ENCODE measurements at regions not wholly inside any gene's neighbourhood (a gene's known extent, or its start where the extent isn't known, plus 50 kb on each side); places are given as distances from the start of the nearest gene placed in this dataset.
"Not testable (repeated sequence)": the region's sequence is repeated elsewhere in the genome, so short reads cannot be mapped to it uniquely, and the experiment has no call there.

DNA sequence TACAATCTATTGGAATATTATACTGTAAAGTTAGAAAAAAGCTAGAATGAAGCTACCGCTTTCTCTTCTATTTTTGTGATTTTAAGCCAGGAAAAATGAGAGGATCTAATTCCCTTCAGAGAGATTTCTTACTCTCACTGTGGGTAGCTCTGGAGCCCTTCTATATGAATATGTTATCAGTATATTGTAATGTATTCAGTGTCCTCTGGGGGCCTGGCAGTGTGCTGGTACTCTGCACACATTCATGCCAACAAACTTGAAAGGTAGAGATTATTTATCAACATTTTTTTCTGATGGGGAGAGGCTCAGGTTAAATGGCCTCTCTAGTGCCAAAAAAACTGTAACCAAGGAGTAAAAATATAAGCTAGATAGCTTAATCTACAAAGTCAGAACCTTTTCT, 292.8 kb downstream of the TTC6 start:
- no peaks in the 10 kb centered on the region for H3K27me3 ChIP-seq (ENCODE audit: control insufficient read depth, insufficient read depth, low read length, poor library complexity, severe bottlenecking)
- WGBS, 2 experiments, result 100% methylated on average over 1 of the region's 1 CpG
- H3K4me1 ChIP-seq (ENCODE audit: control insufficient read depth, insufficient read depth, low read length), result no peaks in the 10 kb centered on the region
- no peak overlapping the region for H3K4me3 ChIP-seq (ENCODE audit: insufficient read depth, low read depth, low read length)
- H3K9me3 ChIP-seq (ENCODE audit: control insufficient read depth, low read length), result no peaks in the 10 kb centered on the region
- H3K36me3 ChIP-seq (ENCODE audit: control insufficient read depth, insufficient read depth, low read length), result no peaks in the 10 kb centered on the region
- no peak overlapping the region for H3K27ac ChIP-seq (ENCODE audit: insufficient read depth, low read depth, low read length, poor library complexity, severe bottlenecking)

DNA sequence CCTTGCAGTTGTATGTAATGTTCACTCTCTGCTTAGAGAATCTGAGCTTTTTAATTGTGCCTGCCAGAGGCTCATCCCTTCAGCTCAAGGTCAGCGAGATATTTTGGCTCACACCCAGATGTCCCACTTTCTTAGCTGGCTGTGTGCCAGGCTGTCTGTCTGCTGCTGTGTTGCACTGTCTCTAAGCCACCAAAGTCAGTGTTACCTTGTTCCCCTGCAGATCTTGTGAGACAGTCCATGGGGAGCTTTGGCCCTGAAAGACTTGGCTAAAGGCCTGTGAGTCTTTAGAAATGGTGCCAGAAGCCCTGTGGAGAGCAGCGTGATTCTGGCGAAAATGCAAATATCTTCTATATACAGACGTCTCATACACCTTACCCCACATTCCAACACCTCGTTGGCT, 293.7 kb downstream of the TTC6 start:
- WGBS, 2 experiments, result 44 to 69% methylated on average over 5 of the region's 5 CpGs
- Histone ChIP-seq H3K27ac (ENCODE audit: insufficient read depth, low read depth, low read length, poor library complexity, severe bottlenecking) (no peak overlapping the region), H3K36me3 (ENCODE audit: control insufficient read depth, insufficient read depth, low read length) (no peaks in the 10 kb centered on the region), H3K9me3 (ENCODE audit: control insufficient read depth, low read length) (no peaks in the 10 kb centered on the region), H3K4me1 (ENCODE audit: control insufficient read depth, insufficient read depth, low read length) (no peaks in the 10 kb centered on the region), H3K4me3 (ENCODE audit: insufficient read depth, low read depth, low read length) (no peak overlapping the region), H3K27me3 (ENCODE audit: control insufficient read depth, insufficient read depth, low read length, poor library complexity, severe bottlenecking) (no peaks in the 10 kb centered on the region)

DNA sequence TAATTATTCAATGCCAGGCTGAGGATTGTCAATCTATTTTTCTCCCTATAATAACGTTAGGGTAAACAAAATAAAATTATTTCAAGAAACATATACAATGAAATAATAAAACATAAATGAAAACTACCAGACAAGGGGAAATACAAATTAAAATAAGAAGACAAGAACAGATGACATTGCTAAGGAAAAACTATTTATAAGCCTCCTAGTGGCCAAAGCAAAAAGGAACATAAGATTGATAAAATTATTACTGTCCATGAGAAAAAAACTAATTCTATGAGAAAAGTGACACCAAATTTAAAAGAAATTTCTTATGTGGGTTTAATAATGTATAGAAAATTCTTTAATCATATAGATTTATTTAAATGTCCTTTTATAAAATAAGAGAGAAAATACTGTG, 294.7 kb downstream of the TTC6 start:
- no peaks in the 10 kb centered on the region for H3K9me3 ChIP-seq (ENCODE audit: control insufficient read depth, low read length)
- no peak overlapping the region for H3K27ac ChIP-seq (ENCODE audit: insufficient read depth, low read depth, low read length, poor library complexity, severe bottlenecking)
- H3K4me3 ChIP-seq (ENCODE audit: insufficient read depth, low read depth, low read length), result no peak overlapping the region
- no peaks in the 10 kb centered on the region for H3K4me1 ChIP-seq (ENCODE audit: control insufficient read depth, insufficient read depth, low read length)
- H3K36me3 ChIP-seq (ENCODE audit: control insufficient read depth, insufficient read depth, low read length), result no peaks in the 10 kb centered on the region
- no peaks in the 10 kb centered on the region for H3K27me3 ChIP-seq (ENCODE audit: control insufficient read depth, insufficient read depth, low read length, poor library complexity, severe bottlenecking)
- no CpG with 5 or more reads among the region's 1 CpG for WGBS, 2 experiments

DNA sequence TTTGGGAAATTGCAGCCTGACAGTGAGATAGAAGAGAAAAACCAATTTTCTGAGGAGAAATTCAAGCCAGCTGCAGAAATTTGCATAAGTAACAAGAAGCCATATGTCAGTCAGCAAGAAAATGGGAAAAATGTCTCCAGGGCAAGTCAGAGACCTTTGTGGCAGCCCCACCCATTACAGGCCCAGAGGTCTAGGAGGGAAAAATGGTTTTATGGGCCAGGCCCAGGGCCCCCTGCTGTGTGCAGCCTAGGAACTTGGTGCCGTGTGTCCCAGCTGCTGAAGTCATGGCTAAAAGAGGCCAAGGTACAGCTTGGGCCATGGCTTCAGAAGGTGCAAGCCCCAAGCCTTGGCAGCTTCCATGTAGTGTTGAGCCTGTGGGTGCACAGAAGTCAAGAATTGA, 296.1 kb downstream of the TTC6 start:
- 92 to 98% methylated on average over 1 of the region's 1 CpG for WGBS, 2 experiments
- H3K4me1 ChIP-seq (ENCODE audit: control insufficient read depth, insufficient read depth, low read length); H3K4me3 ChIP-seq (ENCODE audit: insufficient read depth, low read depth, low read length); H3K9me3 ChIP-seq (ENCODE audit: control insufficient read depth, low read length); H3K27me3 ChIP-seq (ENCODE audit: control insufficient read depth, insufficient read depth, low read length, poor library complexity, severe bottlenecking); H3K27ac ChIP-seq (ENCODE audit: insufficient read depth, low read depth, low read length, poor library complexity, severe bottlenecking); H3K36me3 ChIP-seq (ENCODE audit: control insufficient read depth, insufficient read depth, low read length): not testable (repeated sequence)

DNA sequence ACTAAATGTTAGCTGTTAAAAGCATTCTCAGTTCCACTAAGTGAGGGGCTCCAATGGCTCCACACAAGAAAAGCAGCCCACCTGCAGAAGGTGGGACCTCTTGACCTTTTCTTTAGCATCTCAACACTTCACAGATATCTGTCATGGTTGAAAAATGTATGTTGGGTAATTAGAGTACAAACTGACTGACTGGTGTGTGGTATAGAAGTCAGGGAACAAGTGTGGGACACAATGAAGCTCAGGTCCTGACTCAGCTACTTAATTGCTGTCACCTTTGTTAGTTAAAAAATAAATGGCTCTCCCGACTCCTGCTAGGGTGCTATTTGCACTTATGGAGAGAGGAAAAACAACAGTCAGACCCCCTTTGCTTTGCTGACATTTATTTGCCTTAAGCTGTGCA, 299.0 kb downstream of the TTC6 start:
- H3K27me3 ChIP-seq (ENCODE audit: control insufficient read depth, insufficient read depth, low read length, poor library complexity, severe bottlenecking), result no peaks in the 10 kb centered on the region
- no peaks in the 10 kb centered on the region for H3K36me3 ChIP-seq (ENCODE audit: control insufficient read depth, insufficient read depth, low read length)
- no peak overlapping the region for H3K27ac ChIP-seq (ENCODE audit: insufficient read depth, low read depth, low read length, poor library complexity, severe bottlenecking)
- H3K9me3 ChIP-seq (ENCODE audit: control insufficient read depth, low read length), result no peaks in the 10 kb centered on the region
- H3K4me3 ChIP-seq (ENCODE audit: insufficient read depth, low read depth, low read length), result no peak overlapping the region
- WGBS, 2 experiments, result 65 to 73% methylated on average over 1 of the region's 1 CpG
- no peaks in the 10 kb centered on the region for H3K4me1 ChIP-seq (ENCODE audit: control insufficient read depth, insufficient read depth, low read length)

DNA sequence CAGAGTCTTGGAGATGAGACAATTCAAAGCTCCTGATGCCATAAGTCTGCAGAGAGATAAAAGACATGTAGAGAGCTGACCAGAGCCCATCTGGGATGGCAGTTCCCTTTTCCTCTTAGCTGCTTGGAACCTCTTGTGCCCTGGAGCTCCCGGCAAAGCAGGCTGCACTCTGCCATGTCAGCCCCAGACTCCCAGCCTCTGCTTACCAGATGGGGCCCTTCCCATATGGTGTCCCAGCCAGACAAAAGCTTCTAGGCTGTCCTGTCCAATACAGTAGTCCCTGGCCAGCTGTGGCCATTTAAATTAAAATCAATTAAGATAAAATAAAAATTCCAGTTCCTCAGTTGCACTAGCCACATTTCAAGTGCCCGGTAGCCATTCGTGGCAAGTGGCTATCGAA, 303.9 kb downstream of the TTC6 start:
- Histone ChIP-seq H3K4me1 (ENCODE audit: control insufficient read depth, insufficient read depth, low read length) (no peaks in the 10 kb centered on the region), H3K27ac (ENCODE audit: insufficient read depth, low read depth, low read length, poor library complexity, severe bottlenecking) (no peak overlapping the region), H3K36me3 (ENCODE audit: control insufficient read depth, insufficient read depth, low read length) (no peaks in the 10 kb centered on the region), H3K9me3 (ENCODE audit: control insufficient read depth, low read length) (no peaks in the 10 kb centered on the region), H3K27me3 (ENCODE audit: control insufficient read depth, insufficient read depth, low read length, poor library complexity, severe bottlenecking) (no peaks in the 10 kb centered on the region), H3K4me3 (ENCODE audit: insufficient read depth, low read depth, low read length) (no peak overlapping the region)
- 92 to 95% methylated on average over 4 of the region's 4 CpGs for WGBS, 2 experiments

DNA sequence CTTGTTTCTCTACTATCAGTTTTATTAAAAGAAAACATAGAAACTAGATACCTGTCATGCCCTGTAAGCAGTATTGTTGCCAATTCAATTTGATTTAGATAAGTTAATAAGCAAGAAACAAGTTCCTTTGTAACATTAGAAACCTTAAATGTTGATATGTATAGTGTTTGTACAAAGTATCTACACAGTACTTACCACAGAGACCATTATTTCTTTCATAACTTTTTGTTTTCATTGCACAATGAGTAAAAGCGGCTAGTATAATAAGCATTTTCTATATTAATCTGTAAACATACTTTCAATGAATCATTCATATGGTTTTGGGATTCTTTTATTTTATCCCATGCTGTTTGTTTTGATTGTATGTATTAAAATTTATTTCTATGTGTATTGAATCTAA, 305.1 kb downstream of the TTC6 start:
- no peak overlapping the region for H3K27ac ChIP-seq (ENCODE audit: insufficient read depth, low read depth, low read length, poor library complexity, severe bottlenecking)
- WGBS, 2 experiments, result no CpG with 5 or more reads among the region's 1 CpG
- H3K36me3 ChIP-seq (ENCODE audit: control insufficient read depth, insufficient read depth, low read length), result no peaks in the 10 kb centered on the region

DNA sequence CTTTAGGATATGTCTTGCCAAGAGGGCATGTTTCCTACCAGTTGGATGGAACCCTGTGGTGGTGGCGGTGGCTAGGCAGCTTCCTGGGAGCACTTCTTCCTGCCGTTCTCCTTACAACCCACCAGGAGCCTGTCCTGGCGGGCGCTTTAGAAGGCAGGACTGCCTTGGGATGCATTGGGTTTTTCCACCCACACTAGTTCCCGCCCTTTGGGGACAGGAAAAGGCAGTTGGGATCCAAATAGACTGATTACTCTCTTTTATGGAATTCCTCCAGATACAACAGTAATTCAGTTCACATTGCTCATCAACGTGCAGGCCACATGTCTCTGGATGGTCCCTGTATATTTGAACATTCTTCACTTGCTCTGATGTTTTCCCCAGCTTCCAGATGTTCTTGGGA, 305.7 kb upstream of the SSTR1 start:
- Histone ChIP-seq H3K36me3 (ENCODE audit: control insufficient read depth, insufficient read depth, low read length) (no peaks in the 10 kb centered on the region), H3K9me3 (ENCODE audit: control insufficient read depth, low read length) (no peaks in the 10 kb centered on the region), H3K27ac (ENCODE audit: insufficient read depth, low read depth, low read length, poor library complexity, severe bottlenecking) (no peak overlapping the region), H3K4me3 (ENCODE audit: insufficient read depth, low read depth, low read length) (no peak overlapping the region), H3K27me3 (ENCODE audit: control insufficient read depth, insufficient read depth, low read length, poor library complexity, severe bottlenecking) (no peaks in the 10 kb centered on the region), H3K4me1 (ENCODE audit: control insufficient read depth, insufficient read depth, low read length) (no peaks in the 10 kb centered on the region)
- WGBS, 2 experiments, result 80 to 83% methylated on average over 6 of the region's 6 CpGs

More for the DNA sequence above, 305.1 kb downstream of the TTC6 start:
- H3K27me3 ChIP-seq (ENCODE audit: control insufficient read depth, insufficient read depth, low read length, poor library complexity, severe bottlenecking), result no peaks in the 10 kb centered on the region
- no peaks in the 10 kb centered on the region for H3K4me1 ChIP-seq (ENCODE audit: control insufficient read depth, insufficient read depth, low read length)
- no peaks in the 10 kb centered on the region for H3K9me3 ChIP-seq (ENCODE audit: control insufficient read depth, low read length)
- H3K4me3 ChIP-seq (ENCODE audit: insufficient read depth, low read depth, low read length), result no peak overlapping the region

DNA sequence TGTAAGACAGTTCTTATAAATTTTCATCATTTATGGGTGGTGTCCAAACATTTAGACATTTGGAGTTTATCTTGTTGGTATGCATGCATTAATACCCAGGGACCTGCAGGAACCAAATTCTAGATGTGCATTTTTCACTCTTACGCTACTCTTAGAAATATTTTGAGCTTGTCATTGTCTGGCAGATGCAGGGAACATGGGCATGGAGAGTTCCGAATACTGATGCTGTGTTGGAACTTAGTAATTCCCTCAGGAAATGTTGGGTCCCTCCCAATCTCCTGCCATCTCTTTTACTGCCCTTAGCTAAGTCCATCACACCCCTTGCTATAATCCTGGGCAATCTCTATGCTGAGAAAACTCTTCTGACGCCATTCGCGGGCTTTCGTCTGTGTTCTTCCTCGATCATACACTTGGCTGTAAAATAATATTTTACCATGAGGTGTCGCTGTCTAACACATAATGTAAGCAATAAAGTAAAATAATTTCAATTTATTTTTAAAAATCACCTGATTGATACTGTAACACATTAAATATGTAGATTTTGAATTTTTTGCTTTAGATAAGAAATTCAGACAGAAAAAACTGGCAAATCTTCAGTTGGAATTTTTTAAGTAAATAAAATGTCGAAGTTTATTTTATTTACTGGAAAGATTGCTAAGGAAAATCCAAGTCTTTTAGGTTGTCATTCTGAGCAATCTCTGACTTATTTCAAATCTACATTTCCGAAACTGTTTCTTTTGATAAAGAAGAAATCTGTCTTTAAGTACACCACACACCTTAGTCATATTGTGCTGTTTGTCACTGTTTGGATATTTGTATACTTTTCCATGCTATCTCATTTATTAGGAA, 304.1 kb upstream of the SSTR1 start:
- Histone ChIP-seq H3K36me3 (ENCODE audit: control insufficient read depth, insufficient read depth, low read length) (no peaks in the 10 kb centered on the region), H3K4me3 (ENCODE audit: insufficient read depth, low read depth, low read length) (no peak overlapping the region), H3K27ac (ENCODE audit: insufficient read depth, low read depth, low read length, poor library complexity, severe bottlenecking) (no peak overlapping the region), H3K9me3 (ENCODE audit: control insufficient read depth, low read length) (no peaks in the 10 kb centered on the region), H3K4me1 (ENCODE audit: control insufficient read depth, insufficient read depth, low read length) (no peaks in the 10 kb centered on the region), H3K27me3 (ENCODE audit: control insufficient read depth, insufficient read depth, low read length, poor library complexity, severe bottlenecking) (no peaks in the 10 kb centered on the region)
- whole genome bisulfite sequencing, 2 experiments, result 39 to 51% methylated on average over 8 to 10 of the region's 10 CpGs

DNA sequence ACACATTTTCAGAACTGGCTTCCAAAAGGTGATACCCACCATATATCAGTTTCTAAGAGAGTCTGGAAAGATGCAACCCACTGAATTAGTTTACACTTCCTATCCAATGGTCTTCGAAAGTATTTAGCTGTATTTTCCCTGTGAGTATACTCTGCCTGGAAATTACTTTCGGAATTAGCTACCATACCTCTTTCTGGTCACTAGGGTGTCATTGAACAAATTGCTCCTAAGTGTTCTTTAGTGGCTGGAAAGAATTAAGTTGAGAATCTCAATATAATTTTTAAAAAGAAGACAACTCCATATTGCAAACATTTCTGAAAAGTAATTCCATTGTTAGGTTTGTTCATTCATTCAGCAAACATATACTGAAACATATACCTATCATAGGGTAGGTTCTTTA, 283.1 kb upstream of the SSTR1 start:
- H3K36me3 ChIP-seq (ENCODE audit: control insufficient read depth, insufficient read depth, low read length), result no peaks in the 10 kb centered on the region
- no peaks in the 10 kb centered on the region for H3K27me3 ChIP-seq (ENCODE audit: control insufficient read depth, insufficient read depth, low read length, poor library complexity, severe bottlenecking)
- H3K9me3 ChIP-seq (ENCODE audit: control insufficient read depth, low read length), result no peaks in the 10 kb centered on the region
- no peaks in the 10 kb centered on the region for H3K4me1 ChIP-seq (ENCODE audit: control insufficient read depth, insufficient read depth, low read length)
- no peak overlapping the region for H3K27ac ChIP-seq (ENCODE audit: insufficient read depth, low read depth, low read length, poor library complexity, severe bottlenecking)
- H3K4me3 ChIP-seq (ENCODE audit: insufficient read depth, low read depth, low read length), result no peak overlapping the region
- WGBS, 2 experiments, result 98 to 100% methylated on average over 2 of the region's 2 CpGs
